ENCODE measurements at regions not wholly inside any gene's neighbourhood (a gene's known extent, or its start where the extent isn't known, plus 50 kb on each side); places are given as distances from the start of the nearest gene placed in this dataset.

DNA sequence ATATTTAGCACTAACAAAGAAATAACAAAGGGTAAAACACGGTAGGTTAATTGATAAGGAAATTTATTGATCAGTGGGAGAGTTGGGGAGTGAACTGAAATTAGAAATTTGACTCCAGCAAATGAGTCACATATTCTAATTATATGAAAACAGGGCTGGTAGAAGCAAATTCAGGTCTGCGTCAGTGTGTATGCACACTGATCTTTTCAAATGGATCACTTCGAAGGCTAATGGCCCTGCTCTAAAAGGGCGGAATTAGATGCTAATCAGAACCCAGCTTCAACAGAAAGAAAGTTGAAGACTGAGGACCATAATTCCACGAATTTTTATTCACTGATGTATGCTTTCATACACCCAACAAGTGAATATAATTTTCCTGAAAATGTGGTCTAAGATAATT is 762.4 kb upstream of the DPPA4 start:
- Histone ChIP-seq H3K27ac (no peak overlapping the region), H3K9me3 (ENCODE audit: low read depth, low read length) (no peaks in the 10 kb centered on the region), H3K36me3 (ENCODE audit: insufficient read depth, low read length) (no peaks in the 10 kb centered on the region), H3K4me3 (no peak overlapping the region), H3K9ac (ENCODE audit: insufficient read length) (no peak overlapping the region)
- no peak for DNase-seq (ENCODE audit: low read depth, low spot score)
- TF ChIP-seq EZH2 (IDR thresholded peaks at IDR 0.05) = no peak
- TF ChIP-seq FOXP2 (optimal IDR thresholded peaks at IDR 0.05; ENCODE audit: control extremely low read depth, extremely low read length, insufficient read depth) = no peak
- no peak for TF ChIP-seq POLR2AphosphoS5 (IDR thresholded peaks at IDR 0.05; ENCODE audit: borderline replicate concordance, low read depth, low read length)

DNA sequence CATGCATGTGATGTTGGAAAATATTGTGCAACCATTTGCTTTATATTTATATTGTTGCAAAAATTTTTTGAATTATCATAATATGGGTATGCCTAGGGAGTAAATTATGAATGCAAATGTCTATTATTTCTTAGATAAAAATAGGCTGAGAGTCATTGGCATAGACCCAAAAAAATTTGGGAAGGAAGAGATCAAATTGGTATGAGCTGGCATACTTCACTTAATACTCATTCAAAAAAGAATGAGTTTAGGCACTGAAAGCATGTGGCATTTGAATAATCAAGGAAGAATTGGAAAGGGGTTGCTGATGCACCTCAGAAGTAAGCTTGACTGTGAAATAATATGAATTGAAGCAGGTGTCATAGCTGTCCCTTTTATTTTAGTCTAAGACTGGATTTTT is 764.0 kb upstream of the DPPA4 start:
- no peaks in the 10 kb centered on the region for H3K9me3 ChIP-seq (ENCODE audit: low read depth, low read length)
- DNase-seq (ENCODE audit: low read depth, low spot score) = no peak

DNA sequence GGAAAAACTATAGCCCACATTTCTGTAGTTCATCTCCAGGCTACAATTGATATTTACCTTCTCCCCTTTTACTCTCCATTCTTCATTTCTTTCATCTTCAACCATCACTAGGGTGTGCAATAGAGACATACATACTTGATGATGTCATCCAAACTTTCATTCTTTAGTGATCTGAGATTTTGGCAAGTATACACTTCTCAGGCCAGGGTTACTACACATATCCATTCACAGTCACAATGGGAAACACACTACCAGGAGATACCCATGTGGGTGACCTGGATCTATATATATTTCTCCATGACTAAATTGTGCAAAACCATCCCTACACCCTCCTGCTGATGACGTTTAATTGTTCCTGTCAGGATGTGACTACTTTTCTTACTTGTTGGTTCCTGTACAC is 769.5 kb upstream of the DPPA4 start:
- no peak overlapping the region for H3K4me3 ChIP-seq
- no peak for DNase-seq (ENCODE audit: low read depth, low spot score)
- H3K9ac ChIP-seq (ENCODE audit: insufficient read length) = no peak overlapping the region
- H3K36me3 ChIP-seq (ENCODE audit: insufficient read depth, low read length) = no peaks in the 10 kb centered on the region
- TF ChIP-seq EZH2 (IDR thresholded peaks at IDR 0.05) = no peak
- no peak for TF ChIP-seq POLR2AphosphoS5 (IDR thresholded peaks at IDR 0.05; ENCODE audit: borderline replicate concordance, low read depth, low read length)
- no peak for TF ChIP-seq FOXP2 (optimal IDR thresholded peaks at IDR 0.05; ENCODE audit: control extremely low read depth, extremely low read length, insufficient read depth)
- no peaks in the 10 kb centered on the region for H3K9me3 ChIP-seq (ENCODE audit: low read depth, low read length)
- no peak overlapping the region for H3K27ac ChIP-seq

More for the DNA sequence above, 764.0 kb upstream of the DPPA4 start:
- H3K4me3 ChIP-seq = no peak overlapping the region
- H3K27ac ChIP-seq = no peak overlapping the region
- H3K36me3 ChIP-seq (ENCODE audit: insufficient read depth, low read length) = no peaks in the 10 kb centered on the region
- no peak overlapping the region for H3K9ac ChIP-seq (ENCODE audit: insufficient read length)
- no peak for TF ChIP-seq EZH2 (IDR thresholded peaks at IDR 0.05)
- no peak for TF ChIP-seq FOXP2 (optimal IDR thresholded peaks at IDR 0.05; ENCODE audit: control extremely low read depth, extremely low read length, insufficient read depth)
- no peak for TF ChIP-seq POLR2AphosphoS5 (IDR thresholded peaks at IDR 0.05; ENCODE audit: borderline replicate concordance, low read depth, low read length)

DNA sequence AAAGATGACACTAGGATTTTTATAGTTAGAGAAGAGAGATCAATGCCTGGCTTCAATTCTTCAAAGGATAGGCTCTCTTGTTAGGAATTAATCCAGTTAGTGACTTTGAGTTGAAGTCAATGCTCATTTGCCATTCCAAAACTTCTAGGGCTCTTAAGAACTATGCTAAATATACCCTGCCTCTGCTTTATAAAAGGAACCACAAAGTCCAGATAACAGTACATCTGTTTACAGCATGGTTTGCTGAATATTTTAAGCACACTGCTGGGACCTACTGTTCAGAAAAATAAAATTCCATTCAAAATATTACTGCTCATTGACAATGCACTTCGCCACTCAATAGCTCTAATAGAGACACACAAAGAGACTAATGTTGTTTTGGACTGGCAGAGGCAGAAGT is 786.6 kb upstream of the DPPA4 start:
- Histone ChIP-seq H3K36me3 (ENCODE audit: insufficient read depth, low read length) (no peaks in the 10 kb centered on the region), H3K9me3 (ENCODE audit: low read depth, low read length) (no peaks in the 10 kb centered on the region), H3K27ac (no peak overlapping the region), H3K9ac (ENCODE audit: insufficient read length) (no peak overlapping the region), H3K4me3 (no peak overlapping the region)
- TF ChIP-seq FOXP2 (optimal IDR thresholded peaks at IDR 0.05; ENCODE audit: control extremely low read depth, extremely low read length, insufficient read depth) = no peak
- TF ChIP-seq EZH2 (IDR thresholded peaks at IDR 0.05) = no peak
- TF ChIP-seq POLR2AphosphoS5 (IDR thresholded peaks at IDR 0.05; ENCODE audit: borderline replicate concordance, low read depth, low read length) = no peak
- no peak for DNase-seq (ENCODE audit: low read depth, low spot score)

DNA sequence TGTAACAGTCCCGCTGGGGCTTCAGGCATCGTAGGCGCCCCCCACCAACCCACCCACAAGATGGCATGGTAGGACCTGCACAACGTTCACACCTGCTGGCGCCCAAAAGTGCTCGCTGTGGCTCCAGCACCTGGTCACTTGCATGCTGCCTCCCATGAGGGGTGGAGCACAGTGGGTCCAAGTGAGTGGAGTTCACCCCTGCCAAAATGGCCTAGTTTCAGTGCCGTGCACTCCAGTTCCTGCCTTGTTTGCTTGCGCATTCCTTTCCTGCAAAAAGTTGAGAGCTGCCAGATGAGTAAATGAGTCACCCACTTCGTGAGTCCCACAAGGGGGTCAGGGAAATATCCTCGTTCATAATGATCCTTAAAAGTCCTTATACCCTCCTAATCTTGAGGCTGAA is 788.7 kb upstream of the DPPA4 start:
- no peak overlapping the region for H3K9ac ChIP-seq (ENCODE audit: insufficient read length)
- no peaks in the 10 kb centered on the region for H3K36me3 ChIP-seq (ENCODE audit: insufficient read depth, low read length)
- H3K9me3 ChIP-seq (ENCODE audit: low read depth, low read length) = no peaks in the 10 kb centered on the region
- no peak overlapping the region for H3K4me3 ChIP-seq
- TF ChIP-seq POLR2AphosphoS5 (IDR thresholded peaks at IDR 0.05; ENCODE audit: borderline replicate concordance, low read depth, low read length) = no peak
- DNase-seq (ENCODE audit: low read depth, low spot score) = no peak
- no peak overlapping the region for H3K27ac ChIP-seq

DNA sequence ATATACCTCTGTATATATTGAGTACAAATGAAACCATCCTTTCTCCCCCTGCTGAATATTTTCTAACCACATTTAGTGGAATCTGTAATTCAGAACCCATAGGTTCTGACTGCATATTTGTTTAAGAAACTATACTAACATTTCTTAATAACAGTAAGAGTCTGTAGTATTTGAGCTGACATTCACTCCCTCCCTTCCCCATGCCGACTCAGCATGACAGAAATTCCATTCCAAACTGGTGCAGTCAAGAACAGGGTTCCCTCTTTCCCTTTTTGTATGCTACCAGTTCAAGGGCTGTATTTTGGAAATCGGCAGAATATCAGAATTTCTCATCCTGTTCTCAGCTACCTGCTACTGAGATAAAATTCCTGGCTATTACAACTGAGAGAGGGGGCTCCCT is 796.6 kb upstream of the DPPA4 start:
- H3K27ac ChIP-seq = no peak overlapping the region
- H3K36me3 ChIP-seq (ENCODE audit: insufficient read depth, low read length) = no peaks in the 10 kb centered on the region
- DNase-seq (ENCODE audit: low read depth, low spot score) = no peak
- H3K4me3 ChIP-seq = no peak overlapping the region
- TF ChIP-seq FOXP2 (optimal IDR thresholded peaks at IDR 0.05; ENCODE audit: control extremely low read depth, extremely low read length, insufficient read depth) (no peak), POLR2AphosphoS5 (IDR thresholded peaks at IDR 0.05; ENCODE audit: borderline replicate concordance, low read depth, low read length) (no peak), EZH2 (IDR thresholded peaks at IDR 0.05) (no peak)
- H3K9ac ChIP-seq (ENCODE audit: insufficient read length) = no peak overlapping the region
- H3K9me3 ChIP-seq (ENCODE audit: low read depth, low read length) = no peaks in the 10 kb centered on the region

DNA sequence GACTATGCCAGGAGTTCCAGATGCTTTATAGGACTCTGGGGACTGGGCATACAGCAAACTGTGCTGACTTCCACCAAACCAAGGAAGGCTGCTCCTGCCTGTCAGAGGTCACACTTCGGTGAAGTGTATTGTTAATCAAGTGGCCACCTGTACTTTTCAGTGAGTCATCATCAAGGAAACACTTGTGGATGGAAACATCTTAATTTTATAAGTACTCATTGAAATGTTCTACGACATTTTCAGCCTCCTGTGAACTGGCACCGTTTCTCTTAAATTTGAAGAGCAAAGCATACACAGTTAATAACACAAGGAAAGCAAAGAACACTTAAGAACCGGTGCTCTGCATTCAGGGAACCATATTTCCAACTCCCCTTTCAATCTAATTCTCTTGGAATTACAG is 801.7 kb upstream of the DPPA4 start:
- TF ChIP-seq FOXP2 (optimal IDR thresholded peaks at IDR 0.05; ENCODE audit: control extremely low read depth, extremely low read length, insufficient read depth) (no peak), EZH2 (IDR thresholded peaks at IDR 0.05) (no peak), POLR2AphosphoS5 (IDR thresholded peaks at IDR 0.05; ENCODE audit: borderline replicate concordance, low read depth, low read length) (no peak)
- DNase-seq (ENCODE audit: low read depth, low spot score) = no peak

DNA sequence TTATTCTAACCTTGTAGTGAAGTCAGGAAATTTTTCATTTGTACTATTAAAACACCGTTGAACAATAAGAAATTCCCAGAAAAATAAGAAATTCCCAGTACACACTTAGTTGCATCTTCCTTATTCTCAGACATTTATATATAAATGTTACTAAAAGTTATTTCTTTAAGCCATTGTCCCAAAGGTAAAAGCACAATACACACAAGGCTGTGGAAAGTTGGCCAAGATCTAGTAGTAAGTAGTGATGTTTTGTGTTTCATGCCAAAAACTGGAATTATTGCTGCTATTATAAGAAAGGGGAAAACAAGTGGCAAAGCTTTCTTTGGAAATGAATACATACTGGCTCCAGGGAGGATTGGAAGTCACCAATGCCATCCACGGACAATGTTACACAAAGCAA is 802.5 kb upstream of the DPPA4 start:
- no peak for TF ChIP-seq EZH2 (IDR thresholded peaks at IDR 0.05)
- no peak for TF ChIP-seq FOXP2 (optimal IDR thresholded peaks at IDR 0.05; ENCODE audit: control extremely low read depth, extremely low read length, insufficient read depth)
- TF ChIP-seq POLR2AphosphoS5 (IDR thresholded peaks at IDR 0.05; ENCODE audit: borderline replicate concordance, low read depth, low read length) = no peak
- H3K9ac ChIP-seq (ENCODE audit: insufficient read length) = no peak overlapping the region

More for the DNA sequence above, 801.7 kb upstream of the DPPA4 start:
- Histone ChIP-seq H3K9ac (ENCODE audit: insufficient read length) (no peak overlapping the region), H3K27ac (no peak overlapping the region), H3K36me3 (ENCODE audit: insufficient read depth, low read length) (no peaks in the 10 kb centered on the region), H3K9me3 (ENCODE audit: low read depth, low read length) (no peaks in the 10 kb centered on the region), H3K4me3 (no peak overlapping the region)

DNA sequence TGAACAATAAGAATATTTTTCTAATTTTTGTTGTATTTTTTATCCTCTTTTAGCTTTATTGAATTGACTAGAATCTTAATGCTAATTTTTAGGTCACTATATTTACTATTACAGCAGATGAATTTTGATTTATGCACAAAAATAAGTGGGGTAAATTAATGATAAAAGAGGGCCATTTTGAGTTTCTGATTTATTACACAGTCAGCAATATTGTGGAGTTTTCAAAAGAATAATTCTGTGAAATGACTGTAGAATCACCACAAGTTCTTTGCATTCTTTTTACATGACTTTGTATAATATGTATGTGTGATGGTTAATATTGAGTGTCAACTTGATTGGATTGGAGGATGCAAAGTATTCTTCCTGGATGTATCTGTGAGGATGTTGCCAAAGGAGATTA is 812.4 kb upstream of the DPPA4 start:
- TF ChIP-seq FOXP2 (optimal IDR thresholded peaks at IDR 0.05; ENCODE audit: control extremely low read depth, extremely low read length, insufficient read depth) (no peak), POLR2AphosphoS5 (IDR thresholded peaks at IDR 0.05; ENCODE audit: borderline replicate concordance, low read depth, low read length) (no peak), EZH2 (IDR thresholded peaks at IDR 0.05) (no peak)
- Histone ChIP-seq H3K27ac (no peak overlapping the region), H3K9ac (ENCODE audit: insufficient read length) (no peak overlapping the region), H3K36me3 (ENCODE audit: insufficient read depth, low read length) (no peaks in the 10 kb centered on the region), H3K9me3 (ENCODE audit: low read depth, low read length) (no peaks in the 10 kb centered on the region), H3K4me3 (no peak overlapping the region)
- DNase-seq (ENCODE audit: low read depth, low spot score) = no peak

More for the DNA sequence above, 802.5 kb upstream of the DPPA4 start:
- Histone ChIP-seq H3K36me3 (ENCODE audit: insufficient read depth, low read length) (no peaks in the 10 kb centered on the region), H3K9me3 (ENCODE audit: low read depth, low read length) (no peaks in the 10 kb centered on the region), H3K4me3 (no peak overlapping the region), H3K27ac (no peak overlapping the region)
- no peak for DNase-seq (ENCODE audit: low read depth, low spot score)

Measured in SK-N-MC (cell line).